ENCODE measurements at regions not wholly inside any gene's neighbourhood (a gene's known extent, or its start where the extent isn't known, plus 50 kb on each side); places are given as distances from the start of the nearest gene placed in this dataset.

DNA sequence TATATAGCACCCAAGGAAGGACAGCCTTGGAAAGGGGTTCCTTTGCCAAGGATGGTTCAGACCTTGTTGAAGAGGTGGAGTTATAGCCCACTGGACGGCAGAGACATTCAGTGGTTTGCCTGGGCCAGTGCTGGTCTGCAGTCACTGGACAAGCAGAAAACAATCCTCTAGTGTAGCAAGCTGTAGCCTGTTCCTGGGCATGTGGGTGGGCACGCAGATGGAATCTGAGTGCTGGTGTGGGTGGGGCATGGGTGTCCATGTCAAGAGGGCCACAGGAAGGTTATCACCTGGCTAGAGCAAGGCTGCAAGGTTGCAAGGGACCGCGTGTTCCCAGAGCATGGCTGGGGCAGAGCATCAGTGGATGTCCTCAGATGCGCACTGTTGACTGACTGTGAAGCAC lies 244.7 kb downstream of the PTPRU start:
- TF ChIP-seq POLR2A (IDR thresholded peaks at IDR 0.05; ENCODE audit: low read depth, low read length) (no peak), POLR2AphosphoS5 (IDR thresholded peaks at IDR 0.05; ENCODE audit: low read depth, low read length) (no peak), TAF1 (IDR thresholded peaks at IDR 0.05; ENCODE audit: low read depth, low read length) (no peak), SPI1 (IDR thresholded peaks at IDR 0.05; ENCODE audit: low read depth, low read length) (no peak)
